Endothelial cell of umbilical vein (primary cell): ENCODE measurements at regions not wholly inside any gene's neighbourhood (a gene's known extent, or its start where the extent isn't known, plus 50 kb on each side); places are given as distances from the start of the nearest gene placed in this dataset.

ENCODE experiments used
- EZH2 ChIP-seq: IDR thresholded peaks from 2 replicates; pipeline ENCODE4 v1.6.1; 2012; ENCODE audit warnings: borderline replicate concordance, low read depth, mild to moderate bottlenecking, moderate library complexity, low read length, inconsistent platforms; ENCODE audit not compliant: severe bottlenecking
- FOS ChIP-seq: IDR thresholded peaks from 2 replicates; pipeline ENCODE4 v1.6.1; 2011; ENCODE audit warnings: mild to moderate bottlenecking, low read length, moderate library complexity, borderline replicate concordance; ENCODE audit not compliant: insufficient read depth
- POLR2A ChIP-seq: IDR thresholded peaks from 2 replicates; pipeline ENCODE4 v1.6.1; 2012; ENCODE audit warnings: low read depth, mild to moderate bottlenecking, control low read depth, low read length
- POLR2AphosphoS5 ChIP-seq: IDR thresholded peaks from 2 replicates; pipeline ENCODE4 v1.6.1; 2012; ENCODE audit warnings: low read depth, mild to moderate bottlenecking, control low read depth, low read length, moderate library complexity; ENCODE audit not compliant: insufficient read depth
- TF ChIP-seq, protein P1 (sequence below), 2 donors: IDR thresholded peaks; 1 replicate in 1 of 2; 2 replicates in 1 of 2; pipeline ENCODE4 v1.5.1; 2011; ENCODE audit warnings: low read length in 2 of 2, mild to moderate bottlenecking in 2 of 2, moderate library complexity in 2 of 2, control low read depth in 1 of 2, inconsistent platforms in 1 of 2, low read depth in 1 of 2; ENCODE audit not compliant: insufficient read depth in 1 of 2; ENCODE audit errors: extremely low read depth in 1 of 2

GRCh38 chr1:29785137-29785527 is 548.8 kb downstream of the PTPRU start:
- no peak for TF ChIP-seq FOS
- no peak for TF ChIP-seq EZH2
- TF ChIP-seq, protein P1, sequence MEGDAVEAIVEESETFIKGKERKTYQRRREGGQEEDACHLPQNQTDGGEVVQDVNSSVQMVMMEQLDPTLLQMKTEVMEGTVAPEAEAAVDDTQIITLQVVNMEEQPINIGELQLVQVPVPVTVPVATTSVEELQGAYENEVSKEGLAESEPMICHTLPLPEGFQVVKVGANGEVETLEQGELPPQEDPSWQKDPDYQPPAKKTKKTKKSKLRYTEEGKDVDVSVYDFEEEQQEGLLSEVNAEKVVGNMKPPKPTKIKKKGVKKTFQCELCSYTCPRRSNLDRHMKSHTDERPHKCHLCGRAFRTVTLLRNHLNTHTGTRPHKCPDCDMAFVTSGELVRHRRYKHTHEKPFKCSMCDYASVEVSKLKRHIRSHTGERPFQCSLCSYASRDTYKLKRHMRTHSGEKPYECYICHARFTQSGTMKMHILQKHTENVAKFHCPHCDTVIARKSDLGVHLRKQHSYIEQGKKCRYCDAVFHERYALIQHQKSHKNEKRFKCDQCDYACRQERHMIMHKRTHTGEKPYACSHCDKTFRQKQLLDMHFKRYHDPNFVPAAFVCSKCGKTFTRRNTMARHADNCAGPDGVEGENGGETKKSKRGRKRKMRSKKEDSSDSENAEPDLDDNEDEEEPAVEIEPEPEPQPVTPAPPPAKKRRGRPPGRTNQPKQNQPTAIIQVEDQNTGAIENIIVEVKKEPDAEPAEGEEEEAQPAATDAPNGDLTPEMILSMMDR (IDR thresholded peaks at IDR 0.05; ENCODE audit: extremely low read depth in 1 of 2, insufficient read depth in 1 of 2, low read depth in 1 of 2, low read length in 2 of 2): no peak
- no peak for TF ChIP-seq POLR2A
- TF ChIP-seq POLR2AphosphoS5: no peak
